Lung (tissue), 11 donors: ENCODE measurements at regions not wholly inside any gene's neighbourhood (a gene's known extent, or its start where the extent isn't known, plus 50 kb on each side); places are given as distances from the start of the nearest gene placed in this dataset.

Experiments
- ATAC-seq: fragments of 200-7000 bp; cut with Tn5 transposase; one replicate; pipeline ENCODE4 v1.9.1; 2020; ENCODE audit warnings: moderate number of reproducible peaks; ENCODE audit not compliant: insufficient read depth, low FRiP score
- DNase-seq, 3 donors: peaks; one replicate each; pipeline ENCODE4 v3.0.0-alpha.2; 2013 to 2017
- H3K27ac ChIP-seq, 2 donors: one replicate each; pipeline ENCODE4 v1.5.1; 2013; ENCODE audit warnings: mild to moderate bottlenecking in 2 of 2, moderate library complexity in 2 of 2, control low read depth in 1 of 2, inconsistent platforms in 1 of 2, low read depth in 1 of 2, low read length in 1 of 2
- H3K27me3 ChIP-seq, 3 donors: one replicate each; pipeline ENCODE4 v1.5.1; 2013; ENCODE audit warnings: low read length in 2 of 3; ENCODE audit not compliant: control insufficient read depth in 3 of 3, insufficient read depth in 3 of 3
- H3K36me3 ChIP-seq, 4 donors: one replicate each; pipeline ENCODE4 v1.5.1; 2013; ENCODE audit warnings: low read length in 4 of 4, mild to moderate bottlenecking in 1 of 4, moderate library complexity in 1 of 4; ENCODE audit not compliant: control insufficient read depth in 4 of 4, insufficient read depth in 4 of 4
- H3K4me1 ChIP-seq, 5 donors: one replicate each; pipeline ENCODE4 v1.5.1; 2013; ENCODE audit warnings: low read length in 5 of 5, mild to moderate bottlenecking in 2 of 5, moderate library complexity in 1 of 5; ENCODE audit not compliant: control insufficient read depth in 5 of 5, insufficient read depth in 5 of 5
- H3K4me3 ChIP-seq: one replicate; pipeline ENCODE4 v1.5.1; 2013; ENCODE audit warnings: mild to moderate bottlenecking, control low read depth, moderate library complexity
- H3K9ac ChIP-seq, 2 donors: one replicate each; pipeline ENCODE4 v1.5.1; 2013; ENCODE audit warnings: low read length in 2 of 2, control low read depth in 1 of 2; ENCODE audit not compliant: insufficient read depth in 1 of 2
- H3K9me3 ChIP-seq, 4 donors: one replicate each; pipeline ENCODE4 v1.5.1; 2013; ENCODE audit warnings: low read length in 3 of 4, mild to moderate bottlenecking in 1 of 4, moderate library complexity in 1 of 4; ENCODE audit not compliant: control insufficient read depth in 4 of 4, insufficient read depth in 3 of 4
- WGBS, 2 donors: extraction: QIAGEN DNeasy Blood & Tissue Kit; methylation state at CpG; one replicate each; pipeline ENCODE4 v1.1.7; 2013; 5-methylcytosine and 5-hydroxymethylcytosine counted together
- TF ChIP-seq, protein P1 (sequence below): IDR thresholded peaks from 2 replicates; pipeline ENCODE4 v1.5.1; 2012; ENCODE audit warnings: mild to moderate bottlenecking; ENCODE audit errors: control extremely low read depth, extremely low read depth
- donor health status: control.
- donor health status: control.
- donor health status: Bipolar disorder and iron deficiency.
- donor health status: healthy.
- donor health status: DM: yes; HTN: yes; CAD: no.

- H3K9ac ChIP-seq = no peak overlapping the region
- no peaks in the 10 kb centered on the region for H3K4me1 ChIP-seq
- no peaks in the 10 kb centered on the region for H3K27me3 ChIP-seq
- no peak overlapping the region for H3K27ac ChIP-seq
- WGBS, 2 donors = 89 to 94% methylated on average over 3 of the region's 3 CpGs
- peaks cover 0 to 5% (median 0%) of the 10 kb centered on the region in 4 donors for H3K9me3 ChIP-seq
- no peaks in the 10 kb centered on the region for H3K36me3 ChIP-seq
- DNase-seq (no peak), ATAC-seq (no peak)
- H3K4me3 ChIP-seq = no peak overlapping the region
- TF ChIP-seq, protein P1, sequence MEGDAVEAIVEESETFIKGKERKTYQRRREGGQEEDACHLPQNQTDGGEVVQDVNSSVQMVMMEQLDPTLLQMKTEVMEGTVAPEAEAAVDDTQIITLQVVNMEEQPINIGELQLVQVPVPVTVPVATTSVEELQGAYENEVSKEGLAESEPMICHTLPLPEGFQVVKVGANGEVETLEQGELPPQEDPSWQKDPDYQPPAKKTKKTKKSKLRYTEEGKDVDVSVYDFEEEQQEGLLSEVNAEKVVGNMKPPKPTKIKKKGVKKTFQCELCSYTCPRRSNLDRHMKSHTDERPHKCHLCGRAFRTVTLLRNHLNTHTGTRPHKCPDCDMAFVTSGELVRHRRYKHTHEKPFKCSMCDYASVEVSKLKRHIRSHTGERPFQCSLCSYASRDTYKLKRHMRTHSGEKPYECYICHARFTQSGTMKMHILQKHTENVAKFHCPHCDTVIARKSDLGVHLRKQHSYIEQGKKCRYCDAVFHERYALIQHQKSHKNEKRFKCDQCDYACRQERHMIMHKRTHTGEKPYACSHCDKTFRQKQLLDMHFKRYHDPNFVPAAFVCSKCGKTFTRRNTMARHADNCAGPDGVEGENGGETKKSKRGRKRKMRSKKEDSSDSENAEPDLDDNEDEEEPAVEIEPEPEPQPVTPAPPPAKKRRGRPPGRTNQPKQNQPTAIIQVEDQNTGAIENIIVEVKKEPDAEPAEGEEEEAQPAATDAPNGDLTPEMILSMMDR = no peak
Measured at GRCh38 chr4:54495641-54496040, 162.1 kb upstream of the KIT start.

DNA sequence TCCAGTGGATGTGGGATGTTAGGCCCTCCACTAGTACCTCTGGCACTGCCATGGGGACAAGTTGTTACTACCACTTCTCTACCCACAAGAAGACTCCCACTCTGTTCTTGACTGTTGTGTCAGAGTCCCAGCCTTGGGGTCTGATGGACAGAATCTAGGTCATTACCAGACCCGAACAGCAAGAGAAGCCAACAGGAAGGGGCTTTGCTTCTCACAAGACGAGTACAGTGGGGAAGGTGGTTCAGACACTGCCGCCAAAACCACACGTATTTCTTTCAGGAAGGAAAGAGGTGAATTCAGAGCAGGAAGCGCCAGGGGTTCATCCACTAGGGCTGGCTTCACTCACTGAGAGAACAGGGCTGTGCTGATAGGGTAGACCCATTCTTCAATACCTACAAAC is 161.3 kb upstream of the KIT start:
- ATAC-seq = no peak
- TF ChIP-seq, protein P1 = no peak
- no peak overlapping the region for H3K4me3 ChIP-seq
- H3K36me3 ChIP-seq = no peaks in the 10 kb centered on the region
- H3K27ac ChIP-seq = no peak overlapping the region
- 35 to 59% methylated on average over 5 of the region's 5 CpGs for WGBS, 2 donors
- H3K9ac ChIP-seq = no peak overlapping the region
- DNase-seq = no peak
- no peaks in the 10 kb centered on the region for H3K27me3 ChIP-seq
- peaks cover 0 to 5% (median 0%) of the 10 kb centered on the region in 4 donors for H3K9me3 ChIP-seq
- H3K4me1 ChIP-seq = no peaks in the 10 kb centered on the region

GRCh38 chr4:54497947-54498346 is 159.8 kb upstream of the KIT start:
- H3K9me3 ChIP-seq = peaks cover 0 to 5% (median 0%) of the 10 kb centered on the region in 4 donors
- TF ChIP-seq, protein P1 = no peak
- no peaks in the 10 kb centered on the region for H3K27me3 ChIP-seq
- ATAC-seq (no peak), DNase-seq (no peak)
- no peaks in the 10 kb centered on the region for H3K36me3 ChIP-seq
- H3K4me3 ChIP-seq = no peak overlapping the region
- WGBS, 2 donors = 63 to 73% methylated on average over 3 of the region's 3 CpGs
- H3K4me1 ChIP-seq = no peaks in the 10 kb centered on the region
- H3K9ac ChIP-seq = no peak overlapping the region
- no peak overlapping the region for H3K27ac ChIP-seq

DNA sequence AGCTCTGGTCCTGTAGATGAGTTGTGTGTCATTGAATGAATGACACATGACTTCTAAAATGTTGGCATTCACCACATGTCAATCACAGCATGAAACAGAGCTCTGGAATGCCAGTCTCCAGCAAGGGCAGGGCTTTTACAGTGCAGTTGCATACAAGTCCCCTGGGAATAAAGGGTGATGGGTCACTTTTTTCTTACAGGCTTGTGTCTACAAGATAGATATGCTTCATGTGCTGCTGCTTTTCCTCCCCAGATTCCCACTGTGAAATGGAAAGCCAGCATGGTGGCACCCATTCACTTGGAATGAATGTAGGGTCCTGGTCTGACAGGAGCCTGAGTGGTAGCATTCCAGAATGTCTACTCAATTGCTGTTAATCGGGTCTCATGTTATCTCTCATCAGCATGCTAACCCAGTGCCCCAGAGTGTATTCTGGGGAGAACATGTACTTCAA is 159.1 kb upstream of the KIT start:
- Histone ChIP-seq H3K27me3 (no peaks in the 10 kb centered on the region), H3K9ac (no peak overlapping the region), H3K36me3 (no peaks in the 10 kb centered on the region), H3K9me3 (peaks cover 0 to 4% (median 0%) of the 10 kb centered on the region in 4 donors), H3K4me3 (no peak overlapping the region), H3K27ac (no peak overlapping the region), H3K4me1 (no peaks in the 10 kb centered on the region)
- TF ChIP-seq, protein P1 = no peak
- DNase-seq = no peak
- 64 to 75% methylated on average over 1 of the region's 1 CpG for WGBS, 2 donors
- ATAC-seq = no peak
